ENCODE measurements at regions not wholly inside any gene's neighbourhood (a gene's known extent, or its start where the extent isn't known, plus 50 kb on each side); places are given as distances from the start of the nearest gene placed in this dataset.

DNA sequence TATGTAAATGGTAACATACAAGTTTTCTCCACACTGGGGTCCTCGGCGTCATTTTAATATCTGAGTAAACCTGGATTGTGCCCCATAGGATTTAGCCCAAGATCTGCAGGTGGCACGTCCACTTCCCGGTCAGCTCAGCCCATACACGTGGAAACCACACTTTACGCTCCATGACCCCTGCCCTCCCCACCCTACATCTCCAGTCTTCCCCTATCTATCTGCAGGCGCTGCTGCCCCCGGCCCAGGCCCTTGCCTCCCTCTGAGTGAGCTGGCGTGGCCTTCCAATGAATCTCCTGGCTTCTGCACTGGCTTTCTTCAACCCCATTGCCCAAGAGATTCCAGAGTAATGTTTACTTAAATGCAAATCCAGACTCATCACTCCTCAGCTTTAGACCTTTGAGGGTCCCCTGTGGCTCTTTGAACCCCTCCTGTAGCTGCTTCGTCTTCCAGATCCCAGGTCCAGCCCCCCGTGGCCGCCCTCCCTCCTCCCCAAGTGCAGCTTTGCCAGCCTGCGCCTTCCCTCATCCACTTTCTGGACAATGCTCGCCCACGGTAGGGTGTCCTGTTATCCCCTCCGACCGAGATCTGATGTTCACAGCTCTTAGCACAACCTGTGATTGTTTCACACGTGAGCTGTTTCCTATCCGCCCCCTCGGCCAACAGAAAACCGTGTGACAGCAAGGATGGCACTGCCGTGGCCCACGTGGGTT, 421.4 kb upstream of the SALL3 start:
- no peak for TF ChIP-seq EP300 (IDR thresholded peaks at IDR 0.05)
- no peak for TF ChIP-seq CTCF (IDR thresholded peaks at IDR 0.05)
- no peak for TF ChIP-seq POLR2AphosphoS5 (IDR thresholded peaks at IDR 0.05)
- no peak for TF ChIP-seq POLR2A (IDR thresholded peaks at IDR 0.05)
